ENCODE measurements at regions not wholly inside any gene's neighbourhood (a gene's known extent, or its start where the extent isn't known, plus 50 kb on each side); places are given as distances from the start of the nearest gene placed in this dataset.
"Not testable (repeated sequence)": the region's sequence is repeated elsewhere in the genome, so short reads cannot be mapped to it uniquely, and the experiment has no call there.

- ChIA-PET CTCF (no interaction called here), POLR2A (no interaction called here)
- DNase-seq (ENCODE audit: extremely low spot score): no peak
- no peak for TF ChIP-seq CTCF (IDR thresholded peaks at IDR 0.05; ENCODE audit: control extremely low read depth, extremely low read depth, low read depth, missing control alignments)
Observed at GRCh38 chr2:84071050-84071449, 388.0 kb downstream of the SUCLG1 start.

- ChIA-PET CTCF (no interaction called here), POLR2A (no interaction called here)
- DNase-seq (ENCODE audit: extremely low spot score): no peak
- no peak for TF ChIP-seq CTCF (IDR thresholded peaks at IDR 0.05; ENCODE audit: control extremely low read depth, extremely low read depth, low read depth, missing control alignments)
Observed at GRCh38 chr2:84065857-84066256, 393.2 kb downstream of the SUCLG1 start.

GRCh38 chr2:84057917-84058560 is 401.0 kb downstream of the SUCLG1 start:
- CTCF ChIA-PET: no interaction called here
- no peak for TF ChIP-seq CTCF (IDR thresholded peaks at IDR 0.05; ENCODE audit: control extremely low read depth, extremely low read depth, low read depth, missing control alignments)
- no peak for DNase-seq (ENCODE audit: extremely low spot score)
- POLR2A ChIA-PET: no interaction called here

- no peak for TF ChIP-seq CTCF (IDR thresholded peaks at IDR 0.05; ENCODE audit: control extremely low read depth, extremely low read depth, low read depth, missing control alignments)
- ChIA-PET CTCF (no interaction called here), POLR2A (no interaction called here)
- DNase-seq (ENCODE audit: extremely low spot score): no peak
Observed at GRCh38 chr2:84055816-84056215, 403.3 kb downstream of the SUCLG1 start.

GRCh38 chr2:84054577-84054976 is 404.5 kb downstream of the SUCLG1 start:
- DNase-seq (ENCODE audit: extremely low spot score); CTCF ChIA-PET; POLR2A ChIA-PET: not testable (repeated sequence)

- POLR2A ChIA-PET: no interaction called here
- TF ChIP-seq CTCF (IDR thresholded peaks at IDR 0.05; ENCODE audit: control extremely low read depth, extremely low read depth, low read depth, missing control alignments): no peak
- CTCF ChIA-PET: no interaction called here
- no peak for DNase-seq (ENCODE audit: extremely low spot score)
Observed at GRCh38 chr2:84052913-84053312, 406.2 kb downstream of the SUCLG1 start.

- DNase-seq (ENCODE audit: extremely low spot score): no peak
- TF ChIP-seq CTCF (IDR thresholded peaks at IDR 0.05; ENCODE audit: control extremely low read depth, extremely low read depth, low read depth, missing control alignments): no peak
- CTCF ChIA-PET: no interaction called here
- POLR2A ChIA-PET: no interaction called here
Observed at GRCh38 chr2:84052043-84052442, 407.0 kb downstream of the SUCLG1 start.
